GM23248 (cell line): ENCODE measurements at regions not wholly inside any gene's neighbourhood (a gene's known extent, or its start where the extent isn't known, plus 50 kb on each side); places are given as distances from the start of the nearest gene placed in this dataset.

Experiments used
- DNase-seq: peaks from one replicate; pipeline ENCODE4 v3.0.0-alpha.2; 2015
- H2AFZ ChIP-seq: fragments of 200-600 bp; sonication (generic); 2 replicates; pipeline ENCODE4 v1.6.1; 2016; ENCODE audit warnings: antibody characterized with exemption
- H3F3A ChIP-seq: fragments of 200-600 bp; sonication (generic); 2 replicates; pipeline ENCODE4 v1.6.1; 2016; ENCODE audit warnings: mild to moderate bottlenecking, antibody characterized with exemption, mixed run types; ENCODE audit not compliant: insufficient read depth
- H3K27ac ChIP-seq: fragments of 200-600 bp; sonication (generic); 2 replicates; pipeline ENCODE4 v1.5.1; 2016; ENCODE audit warnings: mild to moderate bottlenecking
- H3K27me3 ChIP-seq: fragments of 200-600 bp; sonication (generic); replicated peaks from 2 replicates; pipeline ENCODE4 v1.6.1; 2016; ENCODE audit warnings: mild to moderate bottlenecking; ENCODE audit not compliant: insufficient read depth
- H3K36me3 ChIP-seq: fragments of 200-600 bp; sonication (generic); 2 replicates; pipeline ENCODE4 v1.6.1; 2016; ENCODE audit warnings: low read depth, mild to moderate bottlenecking
- H3K4me1 ChIP-seq: fragments of 200-600 bp; sonication (generic); 2 replicates; pipeline ENCODE4 v1.6.1; 2016; ENCODE audit warnings: mild to moderate bottlenecking; ENCODE audit not compliant: insufficient read depth
- H3K4me2 ChIP-seq: fragments of 200-600 bp; sonication (generic); one replicate; pipeline ENCODE4 v1.6.1; 2016; ENCODE audit warnings: mild to moderate bottlenecking; ENCODE audit not compliant: unreplicated experiment
- H3K4me3 ChIP-seq: fragments of 200-600 bp; sonication (generic); 2 replicates; pipeline ENCODE4 v1.5.1; 2016; ENCODE audit warnings: mild to moderate bottlenecking
- H3K79me2 ChIP-seq: fragments of 200-600 bp; sonication (generic); 2 replicates; pipeline ENCODE4 v1.6.1; 2016; ENCODE audit warnings: mild to moderate bottlenecking; ENCODE audit not compliant: insufficient read depth
- H3K9ac ChIP-seq: fragments of 200-600 bp; sonication (generic); 2 replicates; pipeline ENCODE4 v1.6.1; 2016; ENCODE audit warnings: mild to moderate bottlenecking
- H3K9me2 ChIP-seq: fragments of 200-600 bp; sonication (generic); 2 replicates; pipeline ENCODE4 v1.6.1; 2016; ENCODE audit warnings: mixed run types, mild to moderate bottlenecking, moderate library complexity; ENCODE audit not compliant: insufficient read depth
- H3K9me3 ChIP-seq: fragments of 200-600 bp; sonication (generic); one replicate; pipeline ENCODE4 v1.6.1; 2017; ENCODE audit warnings: low read depth
- H4K20me1 ChIP-seq: fragments of 200-600 bp; sonication (generic); 2 replicates; pipeline ENCODE4 v1.6.0; 2016; ENCODE audit not compliant: insufficient read depth
- EZH2 ChIP-seq: fragments of 200-600 bp; sonication (generic); IDR thresholded peaks from 2 replicates; pipeline ENCODE4 v1.6.1; 2018; ENCODE audit warnings: antibody characterized with exemption, mild to moderate bottlenecking; ENCODE audit not compliant: insufficient read depth, poor library complexity, severe bottlenecking
- EZH2phosphoT487 ChIP-seq: fragments of 200-600 bp; sonication (generic); IDR thresholded peaks from 2 replicates; pipeline ENCODE4 v1.6.1; 2018; ENCODE audit warnings: antibody characterized with exemption, moderate library complexity, mild to moderate bottlenecking, low read depth; ENCODE audit not compliant: insufficient read depth
- WGBS, 2 experiments: methylation state at CpG; one replicate each; pipeline ENCODE4 v1.1.6; 2015 to 2017; ENCODE audit warnings: low lambda C conversion rate in 2 of 2, low coverage in 1 of 2; ENCODE audit errors: missing lambda C conversion rate in 2 of 2; 5-methylcytosine and 5-hydroxymethylcytosine counted together
- in situ Hi-C: fragments of 300-500 bp; cut with MboI; formaldehyde crosslinking; loops from 2 replicates; pipeline ENCODE4 v1.15.0; 2020

DNA sequence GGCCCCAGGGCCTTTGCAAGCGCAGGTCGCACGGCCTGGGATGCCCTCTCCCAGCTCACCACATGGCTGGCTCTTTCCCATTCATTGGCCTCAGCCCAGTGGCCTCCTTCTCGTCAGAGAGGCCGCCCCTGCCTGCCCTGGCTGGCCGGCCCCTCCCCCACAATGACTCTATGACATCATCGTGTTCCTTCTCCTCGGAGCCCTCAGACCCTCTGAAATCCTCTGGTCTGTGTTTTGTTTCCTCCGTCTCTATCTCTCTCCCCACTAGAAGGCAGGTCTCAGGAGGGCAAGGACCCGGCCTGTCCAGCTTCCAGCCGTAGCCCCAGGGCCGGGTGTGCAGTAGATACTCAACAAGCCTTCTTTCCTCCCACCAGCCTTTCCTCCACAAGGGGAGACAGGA, 164.8 kb upstream of the FOXF1 start:
- in situ Hi-C loops: no loop called here
- no peaks in the 10 kb centered on the region for H3K9me2 ChIP-seq
- no peak overlapping the region for H3K4me2 ChIP-seq
- TF ChIP-seq EZH2phosphoT487: no peak
- no peak for TF ChIP-seq EZH2
- H3K27me3 ChIP-seq: no peaks in the 10 kb centered on the region
- no peak overlapping the region for H2AFZ ChIP-seq
- H4K20me1 ChIP-seq: no peaks in the 10 kb centered on the region
- no peaks in the 10 kb centered on the region for H3K36me3 ChIP-seq
- H3K9ac ChIP-seq: no peak overlapping the region
- H3K4me1 ChIP-seq: peaks cover 18% of the 10 kb centered on the region
- 54 to 66% methylated on average over 11 to 12 of the region's 12 CpGs for WGBS, 2 experiments
- DNase-seq: no peak
- H3K4me3 ChIP-seq: no peak overlapping the region
- peaks cover 14% of the 10 kb centered on the region; the same call in 1 of the 2 replicates for H3F3A ChIP-seq
- H3K27ac ChIP-seq: no peak overlapping the region
- H3K9me3 ChIP-seq: no peaks in the 10 kb centered on the region
- H3K79me2 ChIP-seq: no peaks in the 10 kb centered on the region

DNA sequence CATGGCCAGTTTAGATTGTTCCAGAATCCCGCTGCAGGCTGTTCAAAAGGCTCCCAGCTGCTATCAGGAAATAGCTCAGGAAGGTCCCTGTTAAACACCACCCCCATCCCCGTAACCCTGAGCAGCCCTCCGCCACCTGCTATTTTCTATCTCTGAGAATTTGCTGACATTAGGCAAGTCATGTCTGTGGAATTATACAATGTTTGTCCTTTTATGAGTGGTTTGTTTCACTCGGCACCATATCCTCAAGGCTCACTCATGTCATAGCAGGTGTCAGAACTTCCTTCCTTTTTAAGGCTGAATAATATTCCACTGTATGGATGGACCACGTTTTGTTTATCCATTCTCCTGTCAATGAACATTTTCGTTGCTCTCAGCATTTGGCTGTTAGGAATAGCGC, 164.3 kb upstream of the FOXF1 start:
- DNase-seq: no peak
- Histone ChIP-seq H3K79me2 (no peaks in the 10 kb centered on the region), H3K4me1 (peaks cover 18% of the 10 kb centered on the region), H3K27ac (no peak overlapping the region), H3K4me2 (no peak overlapping the region), H3K9me2 (no peaks in the 10 kb centered on the region), H3K9ac (no peak overlapping the region), H3F3A (peaks cover 14% of the 10 kb centered on the region; the same call in 1 of the 2 replicates), H4K20me1 (no peaks in the 10 kb centered on the region), H3K9me3 (no peaks in the 10 kb centered on the region), H3K36me3 (no peaks in the 10 kb centered on the region), H3K27me3 (no peaks in the 10 kb centered on the region), H3K4me3 (no peak overlapping the region), H2AFZ (no peak overlapping the region)
- in situ Hi-C loops: no loop called here
- WGBS, 2 experiments: 76 to 80% methylated on average over 7 of the region's 7 CpGs
- TF ChIP-seq EZH2phosphoT487: no peak

DNA sequence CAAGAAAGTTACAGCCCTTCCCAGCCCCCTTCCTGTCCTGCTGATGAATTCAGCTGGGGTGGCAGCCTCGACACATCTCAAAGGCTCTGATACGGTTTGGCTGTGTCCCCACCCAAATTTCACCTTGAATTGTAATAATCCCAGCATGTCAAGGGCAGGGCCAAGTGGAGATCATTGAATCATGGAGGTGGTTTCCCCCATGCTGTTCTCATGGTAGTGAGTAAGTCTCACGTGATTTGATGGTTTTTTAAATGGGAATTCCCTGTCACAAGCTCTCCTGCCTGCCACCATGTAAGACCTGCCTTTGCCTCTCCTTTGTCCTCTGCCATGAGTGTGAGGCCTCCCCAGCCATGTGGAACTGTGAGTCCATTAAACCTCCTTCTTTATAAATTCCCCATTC, 163.2 kb upstream of the FOXF1 start:
- Histone ChIP-seq H3K4me3 (no peak overlapping the region), H4K20me1 (no peaks in the 10 kb centered on the region), H3K9ac (no peak overlapping the region), H3K36me3 (no peaks in the 10 kb centered on the region), H3K4me1 (peaks cover 18% of the 10 kb centered on the region), H3K4me2 (no peak overlapping the region), H3K9me2 (no peaks in the 10 kb centered on the region), H3K79me2 (no peaks in the 10 kb centered on the region), H2AFZ (no peak overlapping the region), H3F3A (peaks cover 14% of the 10 kb centered on the region; the same call in 1 of the 2 replicates), H3K27ac (no peak overlapping the region), H3K9me3 (no peaks in the 10 kb centered on the region), H3K27me3 (no peaks in the 10 kb centered on the region)
- in situ Hi-C loops: no loop called here
- 49 to 74% methylated on average over 3 of the region's 3 CpGs for WGBS, 2 experiments
- DNase-seq: peak; percentile 22
- TF ChIP-seq EZH2phosphoT487: no peak
- no peak for TF ChIP-seq EZH2

GRCh38 chr16:86347916-86348555, 162.3 kb upstream of the FOXF1 start:
- no peak for DNase-seq
- no peaks in the 10 kb centered on the region for H4K20me1 ChIP-seq
- no peaks in the 10 kb centered on the region for H3K79me2 ChIP-seq
- no peak for TF ChIP-seq EZH2
- no peak for TF ChIP-seq EZH2phosphoT487
- no peak overlapping the region for H3K27ac ChIP-seq
- no peaks in the 10 kb centered on the region for H3K9me2 ChIP-seq
- no peaks in the 10 kb centered on the region for H3K27me3 ChIP-seq
- no peak overlapping the region for H3K4me3 ChIP-seq
- H3K9ac ChIP-seq: no peak overlapping the region
- H3K9me3 ChIP-seq: no peaks in the 10 kb centered on the region
- H3K4me2 ChIP-seq: no peak overlapping the region
- in situ Hi-C loops: no loop called here
- no peaks in the 10 kb centered on the region for H3K36me3 ChIP-seq
- H3F3A ChIP-seq: peaks cover 10% of the 10 kb centered on the region; the same call in 1 of the 2 replicates
- no peak overlapping the region for H2AFZ ChIP-seq
- peaks cover 12% of the 10 kb centered on the region for H3K4me1 ChIP-seq
- WGBS, 2 experiments: 63 to 66% methylated on average over 11 of the region's 11 CpGs
